Upper lobe of left lung (tissue), 6 donors: ENCODE measurements at regions not wholly inside any gene's neighbourhood (a gene's known extent, or its start where the extent isn't known, plus 50 kb on each side); places are given as distances from the start of the nearest gene placed in this dataset.
A peak's percentile ranks its signal among the peaks of the same experiment; 100 is the strongest.
"Not testable (repeated sequence)": the region's sequence is repeated elsewhere in the genome, so short reads cannot be mapped to it uniquely, and the experiment has no call there.

Source experiments
- ATAC-seq, 2 donors: fragments of 200-7000 bp; cut with Tn5 transposase; one replicate each; pipeline ENCODE4 v1.9.1; 2022; ENCODE audit warnings: mild to moderate bottlenecking in 2 of 2, moderate library complexity in 2 of 2; ENCODE audit not compliant: low FRiP score in 2 of 2
- DNase-seq, 2 donors: peaks; one replicate each; pipeline ENCODE4 v3.0.0-alpha.2; 2019 to 2020
- H3K27ac ChIP-seq, 4 donors: fragments of 200-600 bp; sonication (generic); one replicate each; pipeline ENCODE4 v1.5.1; 2016 to 2019
- H3K27me3 ChIP-seq, 4 donors: fragments of 200-600 bp; sonication (generic); one replicate each; pipeline ENCODE4 v1.5.1; 2017 to 2019
- H3K36me3 ChIP-seq, 4 donors: fragments of 200-600 bp; sonication (generic); one replicate each; pipeline ENCODE4 v1.5.1; 2016 to 2019
- H3K4me1 ChIP-seq, 4 donors: fragments of 200-600 bp; sonication (generic); one replicate each; pipeline ENCODE4 v1.5.1; 2018 to 2019
- H3K4me3 ChIP-seq, 4 donors: fragments of 200-600 bp; sonication (generic); one replicate each; pipeline ENCODE4 v1.5.1; 2017 to 2019; ENCODE audit warnings: mild to moderate bottlenecking in 2 of 4, moderate library complexity in 1 of 4
- H3K9me3 ChIP-seq, 4 donors: fragments of 200-600 bp; sonication (generic); one replicate each; pipeline ENCODE4 v1.5.1; 2018 to 2019
- EP300 ChIP-seq, 4 donors: sonication (generic); formaldehyde crosslinking; IDR thresholded peaks; one replicate each; pipeline ENCODE4 v1.5.1; 2017; ENCODE audit warnings: antibody characterized with exemption in 4 of 4, control low read depth in 2 of 4
- POLR2A ChIP-seq, 4 donors: fragments of 450-650 bp; IDR thresholded peaks; one replicate each; pipeline ENCODE4 v1.5.1; 2016 to 2017; ENCODE audit warnings: antibody characterized with exemption in 4 of 4, mild to moderate bottlenecking in 2 of 4
- POLR2AphosphoS5 ChIP-seq, 2 donors: sonication (generic); formaldehyde crosslinking; IDR thresholded peaks; one replicate each; pipeline ENCODE4 v1.5.1; 2017; ENCODE audit warnings: antibody characterized with exemption in 2 of 2
- WGBS, 2 donors: methylation state at CpG; one replicate each; pipeline ENCODE4 v1.1.5; 2017 to 2018; 5-methylcytosine and 5-hydroxymethylcytosine counted together
- TF ChIP-seq, protein P1 (sequence below), 6 experiments: fragments of 450-650 bp in 4 of 6; fragments of 200-600 bp in 2 of 6; sonication (generic) in 2 of 6; IDR thresholded peaks; one replicate each; pipeline ENCODE4 v1.5.1; 2016 to 2019; ENCODE audit warnings: antibody characterized with exemption in 6 of 6
- donor health status: DM: no; HTN: no; CAD: no; lungs with moderate emphysema.
- donor health status: DM: no; HTN: yes; CAD: no; lungs with severe emphysema.

DNA sequence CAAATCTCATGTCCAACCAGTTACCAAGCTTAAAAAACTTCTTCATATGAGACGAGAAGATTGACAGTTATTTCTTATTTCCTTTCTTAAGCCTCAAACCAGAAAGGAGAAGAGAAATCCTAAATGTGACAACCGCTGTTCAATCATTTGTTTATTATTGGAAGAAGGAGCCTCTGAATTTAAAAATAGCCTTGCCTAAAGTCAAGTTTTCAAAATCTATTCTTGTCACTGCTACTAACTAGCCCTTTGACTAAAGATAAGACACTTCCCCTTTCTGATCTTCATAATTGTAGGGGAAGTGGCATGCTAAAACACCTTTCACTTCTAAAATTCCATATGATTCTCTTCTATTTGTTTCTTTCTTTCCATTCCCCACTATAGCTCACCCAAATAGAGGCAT lies 106.2 kb upstream of the EMB start:
- TF ChIP-seq EP300 (IDR thresholded peaks at IDR 0.05) (no peak), POLR2AphosphoS5 (IDR thresholded peaks at IDR 0.05) (no peak), POLR2A (IDR thresholded peaks at IDR 0.05) (no peak)
- TF ChIP-seq, protein P1, sequence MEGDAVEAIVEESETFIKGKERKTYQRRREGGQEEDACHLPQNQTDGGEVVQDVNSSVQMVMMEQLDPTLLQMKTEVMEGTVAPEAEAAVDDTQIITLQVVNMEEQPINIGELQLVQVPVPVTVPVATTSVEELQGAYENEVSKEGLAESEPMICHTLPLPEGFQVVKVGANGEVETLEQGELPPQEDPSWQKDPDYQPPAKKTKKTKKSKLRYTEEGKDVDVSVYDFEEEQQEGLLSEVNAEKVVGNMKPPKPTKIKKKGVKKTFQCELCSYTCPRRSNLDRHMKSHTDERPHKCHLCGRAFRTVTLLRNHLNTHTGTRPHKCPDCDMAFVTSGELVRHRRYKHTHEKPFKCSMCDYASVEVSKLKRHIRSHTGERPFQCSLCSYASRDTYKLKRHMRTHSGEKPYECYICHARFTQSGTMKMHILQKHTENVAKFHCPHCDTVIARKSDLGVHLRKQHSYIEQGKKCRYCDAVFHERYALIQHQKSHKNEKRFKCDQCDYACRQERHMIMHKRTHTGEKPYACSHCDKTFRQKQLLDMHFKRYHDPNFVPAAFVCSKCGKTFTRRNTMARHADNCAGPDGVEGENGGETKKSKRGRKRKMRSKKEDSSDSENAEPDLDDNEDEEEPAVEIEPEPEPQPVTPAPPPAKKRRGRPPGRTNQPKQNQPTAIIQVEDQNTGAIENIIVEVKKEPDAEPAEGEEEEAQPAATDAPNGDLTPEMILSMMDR (IDR thresholded peaks at IDR 0.05) = no peak
- no peak for ATAC-seq
- H3K27ac ChIP-seq = no peak overlapping the region
- no peaks in the 10 kb centered on the region for H3K27me3 ChIP-seq
- H3K4me3 ChIP-seq = no peak overlapping the region
- H3K9me3 ChIP-seq = no peaks in the 10 kb centered on the region
- 67 to 74% methylated on average over 2 of the region's 2 CpGs for WGBS, 2 donors
- DNase-seq = no peak
- no peaks in the 10 kb centered on the region for H3K4me1 ChIP-seq
- H3K36me3 ChIP-seq = no peaks in the 10 kb centered on the region

DNA sequence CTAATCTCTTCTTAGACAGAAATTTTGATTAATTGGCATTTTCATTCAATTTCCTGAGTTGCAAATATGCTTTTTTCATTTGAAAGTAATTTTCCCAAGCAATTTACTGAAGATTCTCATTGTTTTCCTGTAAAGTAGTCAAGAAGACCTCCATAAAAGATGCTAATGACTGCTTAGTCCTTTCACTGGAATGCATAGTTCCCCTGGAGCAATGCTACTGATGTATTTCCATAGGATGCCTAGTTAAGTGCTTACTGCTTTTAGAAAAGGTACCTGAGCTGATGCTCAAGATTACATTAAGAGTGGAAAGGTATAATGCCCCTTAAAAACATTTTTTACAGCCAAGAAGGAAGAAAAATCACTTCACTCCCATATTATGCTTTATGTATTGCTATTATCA lies 109.2 kb upstream of the EMB start:
- H3K4me3 ChIP-seq = no peak overlapping the region
- H3K27me3 ChIP-seq = no peaks in the 10 kb centered on the region
- H3K9me3 ChIP-seq = no peaks in the 10 kb centered on the region
- ATAC-seq (no peak), DNase-seq (no peak)
- no peaks in the 10 kb centered on the region for H3K36me3 ChIP-seq
- H3K27ac ChIP-seq = no peak overlapping the region
- no peak for TF ChIP-seq EP300 (IDR thresholded peaks at IDR 0.05)
- peaks cover 0 to 5% (median 1%) of the 10 kb centered on the region in 4 donors for H3K4me1 ChIP-seq

DNA sequence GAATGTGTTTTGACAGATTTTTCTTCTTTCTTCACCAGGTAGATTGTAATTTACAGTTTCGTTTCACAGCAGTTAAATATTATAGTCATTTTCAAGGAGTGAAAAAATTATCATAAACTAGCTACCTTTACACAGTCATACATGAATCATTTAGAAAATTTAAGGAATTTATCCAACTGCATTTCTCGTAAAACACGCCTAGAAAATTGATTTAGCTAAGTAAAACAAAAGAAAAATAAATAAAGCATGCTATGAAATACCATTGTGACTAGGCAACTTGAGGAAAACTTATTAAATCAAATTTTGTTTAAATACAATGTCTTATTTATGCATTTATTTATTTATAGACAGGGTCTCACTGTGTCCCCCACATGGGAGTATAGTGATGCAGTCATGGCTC lies 109.9 kb upstream of the EMB start:
- Histone ChIP-seq H3K4me3 (no peak overlapping the region), H3K36me3 (no peaks in the 10 kb centered on the region), H3K9me3 (no peaks in the 10 kb centered on the region), H3K4me1 (peaks cover 0 to 5% (median 1%) of the 10 kb centered on the region in 4 donors), H3K27me3 (no peaks in the 10 kb centered on the region), H3K27ac (no peak overlapping the region)
- TF ChIP-seq, protein P1 (IDR thresholded peaks at IDR 0.05) = no peak
- TF ChIP-seq EP300 (IDR thresholded peaks at IDR 0.05) = no peak
- TF ChIP-seq POLR2AphosphoS5 (IDR thresholded peaks at IDR 0.05) = no peak
- TF ChIP-seq POLR2A (IDR thresholded peaks at IDR 0.05) = no peak
- ATAC-seq (no peak), DNase-seq (no peak)
- 86 to 94% methylated on average over 3 of the region's 3 CpGs for WGBS, 2 donors

DNA sequence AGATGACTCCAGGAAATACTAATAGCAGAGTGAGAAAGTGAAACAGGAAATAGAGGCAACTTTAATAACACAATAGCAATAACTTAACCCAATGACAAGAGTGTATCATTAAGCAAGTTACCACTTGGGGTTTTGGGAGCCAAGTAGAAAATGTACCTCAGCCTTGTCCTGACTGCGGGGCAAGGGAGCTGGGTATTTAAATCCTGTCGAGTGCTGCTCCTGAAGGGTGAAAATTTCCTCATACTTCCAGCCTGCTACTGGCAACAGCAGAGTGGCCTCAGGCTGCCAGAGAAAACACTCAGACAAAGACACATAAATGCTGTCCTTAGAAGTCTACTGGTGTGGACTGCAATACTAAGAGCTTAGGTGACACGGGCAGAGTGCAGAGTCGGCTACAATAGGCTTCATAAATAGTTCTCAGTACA lies 112.5 kb upstream of the EMB start:
- no peak overlapping the region for H3K4me3 ChIP-seq

DNA sequence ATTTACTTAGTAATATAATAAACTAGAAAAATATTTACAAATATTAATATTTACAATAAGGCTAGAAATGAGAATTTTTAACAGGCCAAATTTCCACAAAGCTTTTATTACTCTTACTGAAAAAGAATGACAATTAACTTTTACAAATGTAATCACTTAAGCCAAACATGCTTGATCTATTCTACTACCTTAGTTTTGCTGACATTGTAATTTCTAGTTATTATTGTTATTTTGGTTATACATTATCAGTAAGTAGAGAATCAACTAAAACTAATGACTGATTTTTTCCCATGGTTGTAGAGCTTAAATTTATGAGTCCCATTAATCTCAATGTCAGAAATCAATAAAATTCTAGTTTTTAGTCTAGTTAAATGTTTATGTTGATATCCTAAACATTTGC lies 107.8 kb upstream of the PARP8 start:
- H3K4me3 ChIP-seq, H3K27ac ChIP-seq, DNase-seq, H3K4me1 ChIP-seq, H3K27me3 ChIP-seq, H3K9me3 ChIP-seq, H3K36me3 ChIP-seq, ATAC-seq: not testable (repeated sequence)

More for the DNA sequence above, 112.5 kb upstream of the EMB start:
- TF ChIP-seq POLR2AphosphoS5 (IDR thresholded peaks at IDR 0.05) (no peak), POLR2A (IDR thresholded peaks at IDR 0.05) (no peak), EP300 (IDR thresholded peaks at IDR 0.05) (no peak)
- TF ChIP-seq, protein P1 (IDR thresholded peaks at IDR 0.05) = no peak
- peak in 1 of 2 donors; percentile 80 for DNase-seq
- peak overlapping the region in 3 of 4 donors; percentile 3 to 16 (median 3) for H3K27ac ChIP-seq
- no peaks in the 10 kb centered on the region for H3K9me3 ChIP-seq
- H3K36me3 ChIP-seq = no peaks in the 10 kb centered on the region
- 45 to 51% methylated on average over 3 to 4 of the region's 4 CpGs for WGBS, 2 donors
- ATAC-seq = peak; percentile 52 to 86
- no peaks in the 10 kb centered on the region for H3K27me3 ChIP-seq
- peaks cover 0 to 5% (median 1%) of the 10 kb centered on the region in 4 donors for H3K4me1 ChIP-seq

DNA sequence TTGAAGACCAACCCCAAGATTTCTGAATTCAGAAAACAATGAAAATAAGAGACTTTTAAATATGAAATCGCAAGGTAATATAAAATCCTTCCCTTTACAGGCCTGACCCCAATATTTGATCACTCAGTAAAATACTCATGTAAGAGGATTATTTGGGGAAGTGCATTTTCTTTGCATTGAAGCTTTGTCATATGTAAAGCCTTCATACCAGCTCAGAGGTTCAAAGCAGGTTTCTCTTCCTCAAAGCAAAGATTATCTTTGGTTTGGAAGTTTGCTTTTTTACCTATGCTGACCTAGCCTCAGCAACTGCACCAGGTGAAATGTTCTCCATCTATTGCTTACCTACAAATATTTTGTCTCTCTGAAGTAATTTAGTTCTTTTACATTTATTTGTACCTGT lies 106.5 kb upstream of the PARP8 start:
- DNase-seq = no peak
- Histone ChIP-seq H3K4me3 (no peak overlapping the region), H3K27me3 (no peaks in the 10 kb centered on the region), H3K36me3 (no peaks in the 10 kb centered on the region), H3K9me3 (no peaks in the 10 kb centered on the region), H3K4me1 (peaks cover 0 to 3% (median 0%) of the 10 kb centered on the region in 4 donors), H3K27ac (no peak overlapping the region)
- ATAC-seq = no peak
- TF ChIP-seq, protein P1 (IDR thresholded peaks at IDR 0.05) = no peak
- TF ChIP-seq POLR2A (IDR thresholded peaks at IDR 0.05) (no peak), POLR2AphosphoS5 (IDR thresholded peaks at IDR 0.05) (no peak), EP300 (IDR thresholded peaks at IDR 0.05) (no peak)
- WGBS, 2 donors = 90 to 100% methylated on average over 1 of the region's 1 CpG
